WTC11 (cell line): ENCODE measurements at regions not wholly inside any gene's neighbourhood (a gene's known extent, or its start where the extent isn't known, plus 50 kb on each side); places are given as distances from the start of the nearest gene placed in this dataset.

ENCODE experiments used
- CTCF ChIP-seq: fragments of 200-600 bp; IDR thresholded peaks from 2 replicates; pipeline ENCODE4 v1.8.0; 2022; ENCODE audit warnings: antibody characterized with exemption
- MAX ChIP-seq: sonication (generic); formaldehyde crosslinking; IDR thresholded peaks from 2 replicates; pipeline ENCODE4 v1.8.0; 2022; ENCODE audit warnings: mild to moderate bottlenecking, missing genetic modification reagents

- TF ChIP-seq MAX (CRISPR knock-in tag) (no peak), CTCF (no peak)
These were observed 383.4 kb upstream of the CDH2 start for GRCh38 chr18:28560331-28560730.
